LNCaP clone FGC (cell line): ENCODE measurements at regions not wholly inside any gene's neighbourhood (a gene's known extent, or its start where the extent isn't known, plus 50 kb on each side); places are given as distances from the start of the nearest gene placed in this dataset.

ENCODE experiments used
- DNase-seq: peaks from one replicate; pipeline ENCODE4 v3.0.0-alpha.2; 2011; ENCODE audit warnings: low read depth
- H3K4me3 ChIP-seq: 2 replicates; pipeline ENCODE4 v1.5.1; 2011; ENCODE audit warnings: mild to moderate bottlenecking, low read depth, low read length, control low read depth
- TF ChIP-seq, protein P1 (sequence below): IDR thresholded peaks from 2 replicates; pipeline ENCODE4 v1.5.1; 2012; ENCODE audit warnings: mild to moderate bottlenecking; ENCODE audit not compliant: control insufficient read depth, insufficient read depth; ENCODE audit errors: extremely low read depth

DNA sequence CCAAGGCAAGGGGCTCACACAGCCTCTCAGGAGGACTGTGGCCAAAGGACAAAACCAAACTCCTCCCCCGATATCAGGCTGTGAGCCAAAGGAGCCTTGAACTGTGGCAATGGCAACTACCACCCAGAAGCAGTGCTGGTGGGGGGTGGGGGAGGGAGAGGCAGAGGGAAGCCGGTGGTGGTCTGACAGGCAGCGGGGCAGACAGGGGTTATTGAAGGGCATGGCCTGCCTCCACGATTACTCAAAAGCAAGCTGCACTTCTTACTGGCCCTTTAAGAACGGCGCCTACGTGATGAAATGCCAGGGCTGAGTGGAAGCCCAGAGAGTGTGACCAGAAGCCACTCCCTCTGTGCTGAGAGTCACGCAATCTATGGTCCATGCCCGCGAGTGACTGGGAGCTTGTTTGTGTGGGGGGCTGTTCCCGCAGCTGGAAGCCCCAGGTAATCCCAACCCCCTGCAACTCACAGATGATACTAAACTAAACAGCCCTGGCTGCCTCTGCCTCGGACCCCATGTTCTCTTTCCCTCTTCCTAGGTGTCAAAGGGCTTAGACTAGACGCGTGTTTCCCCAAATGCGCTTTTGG lies 128.2 kb upstream of the CXCR4 start:
- no peak overlapping the region for H3K4me3 ChIP-seq
- DNase-seq = no peak
- TF ChIP-seq, protein P1, sequence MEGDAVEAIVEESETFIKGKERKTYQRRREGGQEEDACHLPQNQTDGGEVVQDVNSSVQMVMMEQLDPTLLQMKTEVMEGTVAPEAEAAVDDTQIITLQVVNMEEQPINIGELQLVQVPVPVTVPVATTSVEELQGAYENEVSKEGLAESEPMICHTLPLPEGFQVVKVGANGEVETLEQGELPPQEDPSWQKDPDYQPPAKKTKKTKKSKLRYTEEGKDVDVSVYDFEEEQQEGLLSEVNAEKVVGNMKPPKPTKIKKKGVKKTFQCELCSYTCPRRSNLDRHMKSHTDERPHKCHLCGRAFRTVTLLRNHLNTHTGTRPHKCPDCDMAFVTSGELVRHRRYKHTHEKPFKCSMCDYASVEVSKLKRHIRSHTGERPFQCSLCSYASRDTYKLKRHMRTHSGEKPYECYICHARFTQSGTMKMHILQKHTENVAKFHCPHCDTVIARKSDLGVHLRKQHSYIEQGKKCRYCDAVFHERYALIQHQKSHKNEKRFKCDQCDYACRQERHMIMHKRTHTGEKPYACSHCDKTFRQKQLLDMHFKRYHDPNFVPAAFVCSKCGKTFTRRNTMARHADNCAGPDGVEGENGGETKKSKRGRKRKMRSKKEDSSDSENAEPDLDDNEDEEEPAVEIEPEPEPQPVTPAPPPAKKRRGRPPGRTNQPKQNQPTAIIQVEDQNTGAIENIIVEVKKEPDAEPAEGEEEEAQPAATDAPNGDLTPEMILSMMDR = no peak

DNA sequence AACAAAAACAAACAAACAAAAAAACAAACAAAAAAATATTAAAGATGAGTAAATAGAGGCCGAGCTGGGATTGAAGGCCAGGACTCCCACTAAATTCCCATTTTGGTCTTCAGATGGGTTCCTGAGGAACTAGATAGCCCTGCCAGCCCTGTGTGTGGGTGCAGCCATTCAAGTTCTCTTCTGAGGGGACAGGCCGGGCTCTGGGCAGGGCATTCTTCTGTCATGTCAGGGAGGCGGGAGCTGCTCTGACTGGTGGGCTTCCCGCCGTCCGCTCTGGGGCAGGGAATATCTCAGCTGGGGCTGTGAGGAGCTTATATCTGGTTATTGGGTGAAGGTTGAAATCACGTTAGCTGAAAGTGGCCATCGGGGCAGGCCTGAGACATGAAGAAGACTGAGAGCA lies 127.3 kb upstream of the CXCR4 start:
- TF ChIP-seq, protein P1 = no peak
- DNase-seq = no peak
- no peak overlapping the region for H3K4me3 ChIP-seq

DNA sequence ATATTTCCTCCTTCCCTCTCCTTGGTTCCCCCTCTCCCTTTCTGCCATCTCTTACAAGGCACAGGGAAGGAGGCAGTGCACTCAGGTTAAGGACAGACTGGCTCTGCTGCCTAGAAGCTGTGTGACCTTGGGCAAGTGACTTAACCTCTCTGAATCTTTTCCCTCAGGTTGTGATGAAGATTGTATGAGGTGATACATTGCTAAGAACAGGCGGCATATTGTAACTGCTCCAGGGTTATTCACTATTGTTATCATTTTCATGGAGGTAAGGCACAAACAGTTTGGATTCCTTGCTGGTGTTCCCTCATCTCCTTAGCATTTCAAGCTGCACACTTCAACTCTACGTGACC lies 126.6 kb upstream of the CXCR4 start:
- no peak for DNase-seq
- TF ChIP-seq, protein P1 = no peak
- H3K4me3 ChIP-seq = no peak overlapping the region

DNA sequence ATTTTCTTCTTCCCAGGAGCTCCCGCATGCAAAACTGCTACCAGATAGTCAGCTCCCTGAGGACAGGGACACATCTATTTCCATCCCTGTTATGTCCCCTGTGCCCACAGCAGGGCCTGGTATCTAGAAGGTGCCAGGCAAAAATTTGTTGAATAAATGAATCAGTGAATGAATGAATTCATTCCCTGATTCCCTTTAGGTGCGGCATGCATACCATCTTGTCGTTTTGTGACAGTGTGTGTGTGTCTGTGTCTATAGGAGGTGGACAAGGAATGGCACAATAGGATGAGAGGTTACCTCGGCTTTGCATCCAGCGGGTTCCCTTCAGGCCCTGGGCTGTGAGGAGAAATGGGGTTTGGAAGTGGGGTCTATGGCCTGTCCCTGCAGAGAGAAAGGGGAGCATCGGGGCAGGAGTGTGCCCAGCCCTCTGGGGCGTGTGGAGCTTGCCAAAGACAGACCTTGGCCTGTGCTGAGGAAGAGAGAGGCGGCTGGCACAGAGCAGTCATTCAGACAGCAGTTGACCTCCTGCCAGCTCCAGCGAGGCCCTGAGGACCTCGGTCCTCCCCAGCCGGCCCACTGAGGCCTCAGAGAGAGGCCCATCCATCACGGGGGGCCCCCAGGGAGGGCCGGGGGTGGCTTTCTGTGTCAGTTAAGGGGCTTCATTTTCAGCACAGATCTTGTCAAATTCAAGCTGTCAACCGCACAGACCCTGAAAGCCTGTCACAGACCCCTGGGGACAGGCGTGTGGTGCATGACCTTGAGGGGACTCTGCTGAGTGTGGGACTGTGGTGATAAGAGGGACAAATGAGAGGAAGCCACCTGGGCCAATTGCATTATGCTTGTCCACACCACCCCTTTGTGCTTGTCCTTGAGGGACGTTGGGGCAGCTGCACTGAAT lies 125.9 kb upstream of the CXCR4 start:
- no peak for DNase-seq
- no peak overlapping the region for H3K4me3 ChIP-seq
- TF ChIP-seq, protein P1 = no peak

DNA sequence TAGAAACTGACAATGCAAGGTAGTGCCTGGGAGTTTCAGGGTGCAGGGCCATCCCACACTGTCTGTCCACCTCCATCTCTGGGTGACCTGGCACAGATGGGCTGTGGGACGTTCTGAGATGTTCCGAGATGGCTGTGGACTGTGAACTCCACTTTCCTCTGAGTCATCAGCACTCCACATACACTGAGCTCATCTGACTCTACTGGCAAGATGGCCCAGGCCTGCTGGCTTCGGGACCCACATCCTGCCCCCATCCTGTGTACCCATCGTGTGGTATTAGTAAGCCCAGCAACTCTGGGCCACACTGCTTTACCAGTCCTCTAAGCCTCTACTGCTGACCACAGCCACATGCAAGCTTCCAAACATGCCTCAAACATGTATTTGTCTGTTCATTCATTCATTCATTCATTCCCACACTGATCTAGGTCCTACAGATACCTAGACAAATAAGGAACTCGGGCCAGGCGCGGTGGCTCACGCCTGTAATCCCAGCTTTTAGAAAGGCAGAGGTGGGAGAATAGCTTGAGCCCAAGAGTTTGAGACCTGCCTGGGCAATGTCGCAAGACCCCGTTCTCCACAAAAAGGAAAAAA lies 124.8 kb upstream of the CXCR4 start:
- no peak for DNase-seq
- H3K4me3 ChIP-seq = no peak overlapping the region
- TF ChIP-seq, protein P1 = no peak

DNA sequence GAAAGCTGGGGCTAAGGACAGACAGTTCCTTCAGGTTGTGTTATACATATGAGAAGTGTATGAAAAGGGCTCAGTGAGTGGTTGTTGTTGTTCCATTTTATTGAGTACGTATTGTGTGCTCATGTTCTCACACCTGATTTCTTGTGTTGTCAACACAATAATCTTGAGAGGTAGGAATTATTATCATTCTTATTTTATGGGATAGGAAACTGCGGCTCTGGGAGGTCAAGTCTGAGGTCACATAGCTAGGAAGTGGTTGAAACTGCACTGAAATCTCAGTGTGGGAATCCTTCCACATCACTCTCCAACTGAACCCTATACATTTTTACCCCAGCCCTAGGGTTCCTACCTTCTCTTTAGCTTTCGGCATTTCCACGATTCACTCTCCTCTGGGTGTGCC lies 124.2 kb upstream of the CXCR4 start:
- TF ChIP-seq, protein P1 = no peak
- H3K4me3 ChIP-seq = no peak overlapping the region
- DNase-seq = no peak
